Liver (tissue), 8 donors: ENCODE measurements at regions not wholly inside any gene's neighbourhood (a gene's known extent, or its start where the extent isn't known, plus 50 kb on each side); places are given as distances from the start of the nearest gene placed in this dataset.

ENCODE experiments used
- DNase-seq: peaks from one replicate; pipeline ENCODE4 v3.0.0-alpha.2; 2017; ENCODE audit warnings: low spot score
- H3K27ac ChIP-seq, 2 donors: one replicate each; pipeline ENCODE4 v1.7.0; 2013; ENCODE audit warnings: inconsistent platforms in 2 of 2, low read length in 2 of 2, control low read depth in 1 of 2, low read depth in 1 of 2, mild to moderate bottlenecking in 1 of 2
- H3K27me3 ChIP-seq, 4 donors: one replicate each; pipeline versions ENCODE4 v1.6.1 to v1.7.0; 2013; ENCODE audit warnings: low read length in 3 of 4, inconsistent platforms in 1 of 4, mild to moderate bottlenecking in 1 of 4, moderate library complexity in 1 of 4; ENCODE audit not compliant: control insufficient read depth in 4 of 4, insufficient read depth in 4 of 4
- H3K36me3 ChIP-seq, 4 donors: one replicate each; pipeline versions ENCODE4 v1.6.1 to v1.7.0; 2013; ENCODE audit warnings: low read length in 3 of 4, mild to moderate bottlenecking in 3 of 4, low read depth in 1 of 4, moderate library complexity in 1 of 4; ENCODE audit not compliant: control insufficient read depth in 4 of 4, insufficient read depth in 3 of 4
- H3K4me1 ChIP-seq, 4 donors: one replicate each; pipeline versions ENCODE4 v1.6.1 to v1.7.0; 2013; ENCODE audit warnings: low read length in 3 of 4, mild to moderate bottlenecking in 3 of 4, moderate library complexity in 1 of 4; ENCODE audit not compliant: control insufficient read depth in 4 of 4, insufficient read depth in 4 of 4
- H3K4me3 ChIP-seq, 3 donors: one replicate each; pipeline versions ENCODE4 v1.6.1 to v1.7.0; 2013; ENCODE audit warnings: low read length in 3 of 3, control low read depth in 1 of 3, low read depth in 1 of 3, mild to moderate bottlenecking in 1 of 3
- H3K9ac ChIP-seq, 2 donors: one replicate each; pipeline ENCODE4 v1.7.0; 2013; ENCODE audit warnings: low read length in 2 of 2, mild to moderate bottlenecking in 2 of 2, moderate library complexity in 2 of 2, control low read depth in 1 of 2, low read depth in 1 of 2
- H3K9me3 ChIP-seq, 4 donors: one replicate each; pipeline versions ENCODE4 v1.6.1 to v1.7.0; 2013; ENCODE audit warnings: low read length in 3 of 4; ENCODE audit not compliant: control insufficient read depth in 4 of 4
- EGR1 ChIP-seq, 2 donors: IDR thresholded peaks; 2 replicates each; pipeline ENCODE4 v1.6.1; 2016 to 2018; ENCODE audit warnings: antibody characterized with exemption in 2 of 2, low read depth in 2 of 2
- GABPA ChIP-seq, 2 donors: IDR thresholded peaks in 1 of 2; conservative IDR thresholded peaks in 1 of 2; 2 replicates each; pipeline ENCODE4 v1.6.1; 2016; ENCODE audit warnings: antibody characterized with exemption in 2 of 2, mild to moderate bottlenecking in 1 of 2, moderate library complexity in 1 of 2
- JUND ChIP-seq, 2 donors: IDR thresholded peaks; 2 replicates each; pipeline ENCODE4 v1.6.1; 2016; ENCODE audit warnings: antibody characterized with exemption in 2 of 2
- RAD21 ChIP-seq, 2 donors: IDR thresholded peaks; 2 replicates each; pipeline ENCODE4 v1.6.1; 2016; ENCODE audit warnings: antibody characterized with exemption in 2 of 2, mild to moderate bottlenecking in 2 of 2
- SP1 ChIP-seq: IDR thresholded peaks from 2 replicates; pipeline ENCODE4 v1.6.1; 2018; ENCODE audit warnings: antibody characterized with exemption, mild to moderate bottlenecking
- YY1 ChIP-seq: IDR thresholded peaks from 2 replicates; pipeline ENCODE4 v1.6.1; 2016; ENCODE audit warnings: antibody characterized with exemption, mild to moderate bottlenecking
- ZBTB33 ChIP-seq: IDR thresholded peaks from 2 replicates; pipeline ENCODE4 v1.6.1; 2016; ENCODE audit warnings: antibody characterized with exemption
- WGBS: extraction: QIAGEN DNeasy Blood & Tissue Kit; methylation state at CpG from one replicate; pipeline ENCODE4 v1.1.7; 2013; 5-methylcytosine and 5-hydroxymethylcytosine counted together
- TF ChIP-seq, protein P1 (sequence below): IDR thresholded peaks from 2 replicates; pipeline ENCODE4 v1.6.1; 2016; ENCODE audit warnings: antibody characterized with exemption
- TF ChIP-seq, protein P2 (sequence below): fragments of 150-350 bp; IDR thresholded peaks from 2 replicates; pipeline ENCODE4 v1.5.1; 2017; ENCODE audit warnings: improper control_type of control experiment, low read depth, low read length; ENCODE audit not compliant: missing input control
- donor health status: healthy.
- donor health status: healthy.
- donor health status: healthy.
- donor health status: healthy.
- donor health status: healthy.

DNA sequence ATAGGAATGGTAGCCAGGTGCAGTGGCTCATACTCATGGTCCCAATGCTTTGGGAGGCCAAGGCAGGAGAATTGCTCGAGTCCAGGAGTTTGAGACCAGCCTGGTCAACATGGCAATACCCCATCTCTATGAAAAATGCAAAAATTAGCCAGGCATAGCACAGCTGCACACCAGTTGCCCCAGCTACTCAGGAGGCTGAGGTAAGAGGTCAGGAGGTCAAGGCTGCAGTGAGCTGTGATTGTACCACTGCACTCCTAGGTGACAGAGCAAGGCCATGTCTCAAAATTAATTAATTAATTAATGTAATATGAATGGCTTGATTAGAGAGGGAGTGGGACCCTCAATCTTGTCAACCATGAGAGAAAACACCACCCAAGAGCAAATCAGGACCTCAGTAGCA, 198.7 kb upstream of the DUSP10 start:
- H3K9me3 ChIP-seq: peaks cover 0 to 4% (median 0%) of the 10 kb centered on the region in 4 donors
- H3K27me3 ChIP-seq: no peaks in the 10 kb centered on the region
- DNase-seq: no peak
- no peaks in the 10 kb centered on the region for H3K36me3 ChIP-seq
- no peaks in the 10 kb centered on the region for H3K4me1 ChIP-seq
- no peak overlapping the region for H3K9ac ChIP-seq
- TF ChIP-seq SP1: no peak
- TF ChIP-seq, protein P1, sequence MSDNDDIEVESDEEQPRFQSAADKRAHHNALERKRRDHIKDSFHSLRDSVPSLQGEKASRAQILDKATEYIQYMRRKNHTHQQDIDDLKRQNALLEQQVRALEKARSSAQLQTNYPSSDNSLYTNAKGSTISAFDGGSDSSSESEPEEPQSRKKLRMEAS: no peak
- TF ChIP-seq JUND (IDR thresholded peaks at IDR 0.05): no peak
- TF ChIP-seq EGR1 (IDR thresholded peaks at IDR 0.05; ENCODE audit: low read depth in 2 of 2): no peak
- TF ChIP-seq YY1: no peak
- no peak for TF ChIP-seq RAD21 (IDR thresholded peaks at IDR 0.05)
- TF ChIP-seq, protein P2, sequence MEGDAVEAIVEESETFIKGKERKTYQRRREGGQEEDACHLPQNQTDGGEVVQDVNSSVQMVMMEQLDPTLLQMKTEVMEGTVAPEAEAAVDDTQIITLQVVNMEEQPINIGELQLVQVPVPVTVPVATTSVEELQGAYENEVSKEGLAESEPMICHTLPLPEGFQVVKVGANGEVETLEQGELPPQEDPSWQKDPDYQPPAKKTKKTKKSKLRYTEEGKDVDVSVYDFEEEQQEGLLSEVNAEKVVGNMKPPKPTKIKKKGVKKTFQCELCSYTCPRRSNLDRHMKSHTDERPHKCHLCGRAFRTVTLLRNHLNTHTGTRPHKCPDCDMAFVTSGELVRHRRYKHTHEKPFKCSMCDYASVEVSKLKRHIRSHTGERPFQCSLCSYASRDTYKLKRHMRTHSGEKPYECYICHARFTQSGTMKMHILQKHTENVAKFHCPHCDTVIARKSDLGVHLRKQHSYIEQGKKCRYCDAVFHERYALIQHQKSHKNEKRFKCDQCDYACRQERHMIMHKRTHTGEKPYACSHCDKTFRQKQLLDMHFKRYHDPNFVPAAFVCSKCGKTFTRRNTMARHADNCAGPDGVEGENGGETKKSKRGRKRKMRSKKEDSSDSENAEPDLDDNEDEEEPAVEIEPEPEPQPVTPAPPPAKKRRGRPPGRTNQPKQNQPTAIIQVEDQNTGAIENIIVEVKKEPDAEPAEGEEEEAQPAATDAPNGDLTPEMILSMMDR: no peak
- H3K27ac ChIP-seq: no peak overlapping the region
- WGBS: 78% methylated on average over 1 of the region's 1 CpG
- no peak overlapping the region for H3K4me3 ChIP-seq

GRCh38 chr1:221939607-221940006, 197.7 kb upstream of the DUSP10 start:
- no peaks in the 10 kb centered on the region for H3K36me3 ChIP-seq
- TF ChIP-seq GABPA (IDR thresholded peaks at IDR 0.05 in 1 of 2, conservative IDR thresholded peaks at IDR 0.05 in 1 of 2): no peak
- TF ChIP-seq, protein P1: no peak
- TF ChIP-seq ZBTB33: no peak
- no peak for TF ChIP-seq SP1
- TF ChIP-seq JUND (IDR thresholded peaks at IDR 0.05): no peak
- TF ChIP-seq, protein P2: no peak
- H3K9me3 ChIP-seq: no peaks in the 10 kb centered on the region
- H3K9ac ChIP-seq: no peak overlapping the region
- no peak overlapping the region for H3K4me3 ChIP-seq
- DNase-seq: no peak
- no peak overlapping the region for H3K27ac ChIP-seq
- no peaks in the 10 kb centered on the region for H3K4me1 ChIP-seq
- WGBS: 85% methylated on average over 2 of the region's 2 CpGs
- H3K27me3 ChIP-seq: no peaks in the 10 kb centered on the region
